IMR-90 (cell line): ENCODE measurements at regions not wholly inside any gene's neighbourhood (a gene's known extent, or its start where the extent isn't known, plus 50 kb on each side); places are given as distances from the start of the nearest gene placed in this dataset.

Experiments used
- BHLHE40 ChIP-seq: fragments of 150-350 bp; IDR thresholded peaks from 2 replicates; pipeline ENCODE4 v1.6.1; 2016; ENCODE audit warnings: mild to moderate bottlenecking, low read depth, low read length
- CEBPB ChIP-seq: IDR thresholded peaks from 2 replicates; pipeline ENCODE4 v1.6.1; 2012; ENCODE audit warnings: low read depth, low read length, improper control_type of control experiment
- CHD1 ChIP-seq: IDR thresholded peaks from 2 replicates; pipeline ENCODE4 v1.6.1; 2012; ENCODE audit warnings: low read depth, low read length, improper control_type of control experiment
- MAZ ChIP-seq: IDR thresholded peaks from 2 replicates; pipeline ENCODE4 v1.6.1; 2012; ENCODE audit warnings: low read depth, mild to moderate bottlenecking, low read length, improper control_type of control experiment, moderate library complexity, borderline replicate concordance
- MXI1 ChIP-seq: IDR thresholded peaks from 2 replicates; pipeline ENCODE4 v1.6.1; 2012; ENCODE audit warnings: low read depth, mild to moderate bottlenecking, low read length, moderate library complexity, borderline replicate concordance
- NFE2L2 ChIP-seq: fragments of 150-350 bp; IDR thresholded peaks from 2 replicates; pipeline ENCODE4 v1.6.1; 2016; ENCODE audit warnings: low read depth, mild to moderate bottlenecking, low read length
- POLR2A ChIP-seq: IDR thresholded peaks from 2 replicates; pipeline ENCODE4 v1.6.1; 2012; ENCODE audit warnings: mild to moderate bottlenecking, low read depth, low read length
- RAD21 ChIP-seq: IDR thresholded peaks from 2 replicates; pipeline ENCODE4 v1.6.1; 2012; ENCODE audit warnings: low read length, improper control_type of control experiment
- RFX5 ChIP-seq: IDR thresholded peaks from 2 replicates; pipeline ENCODE4 v1.8.0; 2012; ENCODE audit warnings: low read depth, mild to moderate bottlenecking, low read length, moderate library complexity
- SMC3 ChIP-seq: fragments of 150-350 bp; IDR thresholded peaks from 2 replicates; pipeline ENCODE4 v1.6.1; 2016; ENCODE audit warnings: low read depth, mild to moderate bottlenecking, antibody characterized with exemption, low read length, moderate library complexity
- TF ChIP-seq, protein P1 (sequence below): conservative IDR thresholded peaks from 2 replicates; pipeline ENCODE4 v1.5.1; 2012; ENCODE audit warnings: mild to moderate bottlenecking, low read depth, low read length, improper control_type of control experiment
- TF ChIP-seq, protein P2 (sequence below): fragments of 150-350 bp; IDR thresholded peaks from 2 replicates; pipeline ENCODE4 v1.6.1; 2017; ENCODE audit warnings: mild to moderate bottlenecking, antibody characterized with exemption, low read length, low read depth
- TF ChIP-seq, protein P3 (sequence below): fragments of 150-350 bp; IDR thresholded peaks from 2 replicates; pipeline ENCODE4 v1.6.1; 2016; ENCODE audit warnings: low read depth, mild to moderate bottlenecking, low read length, moderate library complexity, borderline replicate concordance

GRCh38 chr2:145845923-145846322 is 1326.0 kb upstream of the ZEB2 start:
- TF ChIP-seq SMC3 (no peak), BHLHE40 (no peak), RFX5 (no peak), POLR2A (no peak), MXI1 (no peak), NFE2L2 (no peak), MAZ (no peak), CEBPB (no peak), CHD1 (no peak), RAD21 (no peak)
- TF ChIP-seq, protein P1, sequence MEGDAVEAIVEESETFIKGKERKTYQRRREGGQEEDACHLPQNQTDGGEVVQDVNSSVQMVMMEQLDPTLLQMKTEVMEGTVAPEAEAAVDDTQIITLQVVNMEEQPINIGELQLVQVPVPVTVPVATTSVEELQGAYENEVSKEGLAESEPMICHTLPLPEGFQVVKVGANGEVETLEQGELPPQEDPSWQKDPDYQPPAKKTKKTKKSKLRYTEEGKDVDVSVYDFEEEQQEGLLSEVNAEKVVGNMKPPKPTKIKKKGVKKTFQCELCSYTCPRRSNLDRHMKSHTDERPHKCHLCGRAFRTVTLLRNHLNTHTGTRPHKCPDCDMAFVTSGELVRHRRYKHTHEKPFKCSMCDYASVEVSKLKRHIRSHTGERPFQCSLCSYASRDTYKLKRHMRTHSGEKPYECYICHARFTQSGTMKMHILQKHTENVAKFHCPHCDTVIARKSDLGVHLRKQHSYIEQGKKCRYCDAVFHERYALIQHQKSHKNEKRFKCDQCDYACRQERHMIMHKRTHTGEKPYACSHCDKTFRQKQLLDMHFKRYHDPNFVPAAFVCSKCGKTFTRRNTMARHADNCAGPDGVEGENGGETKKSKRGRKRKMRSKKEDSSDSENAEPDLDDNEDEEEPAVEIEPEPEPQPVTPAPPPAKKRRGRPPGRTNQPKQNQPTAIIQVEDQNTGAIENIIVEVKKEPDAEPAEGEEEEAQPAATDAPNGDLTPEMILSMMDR = no peak
- TF ChIP-seq, protein P2, sequence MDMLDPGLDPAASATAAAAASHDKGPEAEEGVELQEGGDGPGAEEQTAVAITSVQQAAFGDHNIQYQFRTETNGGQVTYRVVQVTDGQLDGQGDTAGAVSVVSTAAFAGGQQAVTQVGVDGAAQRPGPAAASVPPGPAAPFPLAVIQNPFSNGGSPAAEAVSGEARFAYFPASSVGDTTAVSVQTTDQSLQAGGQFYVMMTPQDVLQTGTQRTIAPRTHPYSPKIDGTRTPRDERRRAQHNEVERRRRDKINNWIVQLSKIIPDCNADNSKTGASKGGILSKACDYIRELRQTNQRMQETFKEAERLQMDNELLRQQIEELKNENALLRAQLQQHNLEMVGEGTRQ = no peak
- TF ChIP-seq, protein P3, sequence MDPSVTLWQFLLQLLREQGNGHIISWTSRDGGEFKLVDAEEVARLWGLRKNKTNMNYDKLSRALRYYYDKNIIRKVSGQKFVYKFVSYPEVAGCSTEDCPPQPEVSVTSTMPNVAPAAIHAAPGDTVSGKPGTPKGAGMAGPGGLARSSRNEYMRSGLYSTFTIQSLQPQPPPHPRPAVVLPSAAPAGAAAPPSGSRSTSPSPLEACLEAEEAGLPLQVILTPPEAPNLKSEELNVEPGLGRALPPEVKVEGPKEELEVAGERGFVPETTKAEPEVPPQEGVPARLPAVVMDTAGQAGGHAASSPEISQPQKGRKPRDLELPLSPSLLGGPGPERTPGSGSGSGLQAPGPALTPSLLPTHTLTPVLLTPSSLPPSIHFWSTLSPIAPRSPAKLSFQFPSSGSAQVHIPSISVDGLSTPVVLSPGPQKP = no peak
